GM19468 (cell line): ENCODE measurements at regions not wholly inside any gene's neighbourhood (a gene's known extent, or its start where the extent isn't known, plus 50 kb on each side); places are given as distances from the start of the nearest gene placed in this dataset.

Source experiments
- ATAC-seq: cut with Tn5 transposase; IDR thresholded peaks from one replicate; pipeline ENCODE4 v1.9.1; 2021; ENCODE audit warnings: mild to moderate bottlenecking, moderate library complexity, moderate number of reproducible peaks; ENCODE audit not compliant: unreplicated experiment; ENCODE audit errors: extremely low read depth

- no peak for ATAC-seq
Measured at GRCh38 chr6:14944593-14944992, 301.3 kb upstream of the JARID2 start.

- ATAC-seq: no peak
Measured at GRCh38 chr6:14945461-14946185, 300.2 kb upstream of the JARID2 start.

DNA sequence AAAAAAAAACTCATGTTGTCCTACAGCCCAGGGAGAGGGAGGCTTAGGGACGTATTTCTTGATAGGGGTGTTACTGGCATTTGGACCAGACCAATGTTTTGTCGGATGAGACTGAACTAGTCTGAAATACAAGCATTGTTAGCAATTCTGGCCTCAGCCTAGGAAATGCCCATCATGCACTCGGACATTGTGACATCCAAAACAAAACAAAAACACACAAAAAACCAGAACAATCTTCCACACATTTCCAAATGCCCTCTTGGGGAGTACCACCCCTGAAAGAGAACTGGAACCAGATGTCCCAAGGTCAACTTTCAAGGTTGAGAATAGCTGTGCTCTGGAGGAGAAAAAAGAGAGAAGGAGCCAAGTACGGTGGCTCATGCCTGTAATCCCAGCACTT lies 299.1 kb upstream of the JARID2 start:
- no peak for ATAC-seq

DNA sequence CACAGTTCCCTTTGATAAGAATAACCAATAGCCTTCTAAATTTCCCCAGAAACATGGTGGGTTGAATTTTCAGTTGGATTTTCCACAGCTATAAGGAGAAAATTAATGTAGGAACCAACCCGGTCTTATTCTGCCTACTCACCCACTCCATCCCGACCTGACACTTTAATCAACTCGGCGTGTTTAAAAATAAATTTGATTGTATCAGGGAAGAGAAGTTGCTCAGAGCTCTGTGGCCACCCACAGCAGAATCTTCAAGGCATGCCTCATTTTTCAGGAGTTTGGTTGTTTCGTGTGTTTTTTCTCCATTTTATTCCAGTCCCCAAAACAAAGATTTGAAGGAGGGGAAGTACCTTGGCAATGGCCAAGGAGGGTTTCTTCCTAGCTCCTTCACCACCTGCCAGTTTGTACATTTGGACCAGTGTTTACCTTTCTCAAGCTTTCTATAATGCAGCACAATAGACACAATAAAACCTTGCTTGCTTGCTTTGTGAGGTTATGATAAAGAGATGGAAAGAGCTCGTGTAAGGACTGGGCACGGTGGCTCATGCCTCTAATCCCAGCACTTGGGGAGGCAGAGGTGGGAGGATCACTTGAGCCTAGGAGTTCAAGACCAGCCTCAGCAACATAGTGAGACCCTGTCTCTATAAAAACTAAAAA lies 297.2 kb upstream of the JARID2 start:
- no peak for ATAC-seq

DNA sequence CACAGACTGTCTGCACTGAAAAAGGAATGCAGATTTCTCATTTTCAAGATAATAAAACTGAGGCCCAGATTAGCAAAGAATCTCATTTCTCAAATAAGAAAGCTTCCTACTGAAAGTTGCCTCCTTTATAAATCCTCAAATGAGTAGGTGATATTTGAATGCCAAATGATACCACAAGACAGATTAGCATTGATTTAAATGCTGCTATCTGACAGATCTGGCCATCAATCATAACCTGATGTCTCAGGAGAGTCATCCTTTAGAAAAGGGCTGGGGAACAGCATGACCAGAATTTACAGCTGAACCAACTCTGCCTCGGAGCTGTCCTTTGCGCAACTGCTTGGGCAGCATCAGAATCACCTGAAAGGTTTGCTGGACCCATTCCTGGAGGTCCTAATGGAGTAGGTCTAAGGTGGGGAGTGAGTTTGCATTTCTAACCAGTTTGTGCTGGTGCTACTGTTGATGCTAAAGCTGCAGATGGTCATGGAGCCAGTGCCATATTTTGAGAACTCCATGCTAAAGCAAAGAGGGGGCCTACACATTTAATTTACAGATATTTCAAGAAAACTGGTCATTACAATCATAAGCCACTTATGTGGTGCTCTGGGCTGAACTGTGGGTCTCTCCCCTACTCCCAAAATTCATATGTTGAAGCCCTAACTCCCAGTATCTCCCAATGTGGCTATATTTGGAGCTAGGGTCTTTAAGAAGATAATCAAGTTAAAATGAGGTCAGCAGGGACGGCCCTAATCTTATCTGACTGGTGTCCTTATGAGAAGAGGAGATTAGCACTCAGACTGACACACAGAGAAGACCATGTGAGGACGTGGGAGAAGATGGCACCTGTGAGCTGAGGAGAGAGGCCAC lies 295.5 kb upstream of the JARID2 start:
- ATAC-seq: no peak

- no peak for ATAC-seq
Measured at GRCh38 chr6:14950970-14951276, 294.9 kb upstream of the JARID2 start.

DNA sequence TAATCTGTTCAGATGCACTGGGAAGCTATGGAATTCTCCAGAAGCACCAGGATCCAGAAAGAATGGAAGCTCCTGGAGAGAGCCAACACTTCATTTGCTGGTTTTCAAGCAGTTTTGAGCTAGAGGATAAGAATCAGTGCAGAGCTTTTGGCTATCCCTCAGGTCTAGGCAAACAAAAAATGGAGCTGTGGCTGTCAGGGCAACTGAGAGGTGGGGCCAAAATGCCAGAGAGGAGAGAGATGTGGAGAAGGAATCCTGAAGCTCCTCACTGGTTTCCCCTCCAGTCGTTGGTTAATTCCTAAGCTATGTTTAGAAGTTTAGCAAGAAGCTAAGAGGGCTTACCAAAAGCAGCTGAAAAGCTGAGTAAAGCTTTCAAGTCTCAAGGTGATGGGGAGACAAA lies 294.2 kb upstream of the JARID2 start:
- ATAC-seq: no peak

GRCh38 chr6:14953836-14954235 lies 292.0 kb upstream of the JARID2 start:
- no peak for ATAC-seq

- ATAC-seq: no peak
Measured at GRCh38 chr6:14957355-14958059, 288.4 kb upstream of the JARID2 start.

DNA sequence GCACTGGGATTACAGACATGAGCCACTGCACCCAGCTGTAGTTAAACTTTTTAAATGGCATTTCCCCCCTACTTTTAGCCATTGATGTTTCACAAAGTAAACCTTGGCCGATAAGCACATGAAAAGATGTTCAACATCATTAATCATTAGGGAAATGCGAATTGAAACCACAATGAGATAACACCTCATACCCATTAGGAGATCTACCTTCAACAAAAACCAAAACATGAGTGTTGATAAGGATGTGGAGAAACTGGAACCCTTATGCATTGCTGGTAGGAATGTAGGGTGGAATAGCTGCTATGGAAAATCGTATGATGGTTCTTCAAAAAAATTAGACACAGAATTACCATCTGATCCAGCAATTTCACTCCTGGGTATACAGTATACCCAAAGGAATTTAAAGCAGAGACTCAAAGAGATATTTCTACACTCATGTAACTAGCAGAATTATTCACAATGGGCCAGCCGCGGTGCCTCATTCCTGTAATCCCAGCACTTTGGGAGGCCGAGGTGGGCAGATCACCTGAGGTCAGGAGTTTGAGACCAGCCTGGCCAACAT lies 286.5 kb upstream of the JARID2 start:
- no peak for ATAC-seq

GRCh38 chr6:14964556-14965270 lies 281.2 kb upstream of the JARID2 start:
- no peak for ATAC-seq

DNA sequence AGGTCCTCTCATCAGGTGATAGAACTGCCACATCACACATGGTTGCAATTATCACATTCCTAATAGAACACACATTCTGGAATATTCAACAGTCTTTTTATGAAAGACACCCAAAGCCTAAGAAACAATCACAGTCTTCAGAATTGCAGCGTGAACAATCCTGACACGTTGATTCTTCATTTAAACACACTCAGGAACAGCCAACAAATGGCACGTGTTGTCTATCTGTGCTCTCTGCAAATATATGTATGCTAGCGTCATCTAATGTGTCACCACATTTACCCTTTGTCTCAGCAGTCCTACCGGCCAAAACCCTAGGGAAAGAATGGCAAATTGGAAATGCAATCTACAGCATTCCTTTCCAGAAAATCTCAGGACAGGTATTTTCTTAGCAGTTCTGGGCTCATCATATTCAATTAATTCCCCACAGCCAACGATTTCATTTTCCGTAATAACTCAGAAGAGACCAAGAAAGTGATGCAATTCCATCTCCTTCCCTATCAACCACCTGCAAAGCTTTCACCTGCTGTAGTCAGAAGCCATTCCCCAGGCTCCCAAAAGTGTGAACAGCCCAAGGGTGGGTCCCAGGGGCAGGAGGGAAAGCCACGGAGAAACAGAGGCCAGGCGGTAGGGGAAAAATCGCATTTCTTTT lies 280.3 kb upstream of the JARID2 start:
- ATAC-seq: no peak

DNA sequence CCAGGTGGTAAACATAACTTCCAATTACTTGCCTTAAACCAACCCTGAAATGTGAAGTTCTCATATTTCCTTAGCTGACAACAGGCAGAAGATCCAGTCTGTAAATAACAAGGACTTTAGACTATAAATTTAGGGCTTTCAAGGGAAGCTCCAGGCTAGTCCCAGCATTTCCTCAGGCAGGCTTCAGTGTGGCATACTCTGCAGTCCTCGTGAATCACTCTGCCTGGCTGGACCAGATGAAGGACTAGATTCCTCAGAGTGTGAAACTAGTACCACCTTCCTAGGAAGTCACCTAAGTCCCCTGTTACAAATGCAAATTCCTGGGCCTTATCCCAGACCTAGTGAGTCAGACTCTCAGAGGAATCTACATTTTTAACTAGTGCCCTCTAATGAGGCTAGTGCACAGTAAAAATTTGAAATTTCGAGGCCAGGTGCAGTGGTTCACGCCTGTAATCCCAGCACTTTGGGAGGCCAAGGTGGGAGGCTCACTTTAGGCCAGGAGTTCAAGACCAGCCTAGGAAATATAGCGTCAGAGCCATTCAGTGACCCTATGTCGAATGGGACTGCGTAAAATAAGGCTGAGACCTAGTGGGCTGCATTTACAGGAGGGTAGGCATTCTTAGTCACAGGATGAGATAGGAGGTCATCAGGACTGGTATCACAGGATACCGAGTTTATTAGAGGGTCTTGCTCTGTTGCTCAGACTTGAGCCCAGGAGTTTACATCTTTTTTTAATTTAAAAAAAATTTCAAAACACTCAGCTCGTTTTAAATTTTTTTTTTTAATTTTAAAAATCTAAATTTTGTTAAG lies 279.6 kb upstream of the JARID2 start:
- no peak for ATAC-seq

DNA sequence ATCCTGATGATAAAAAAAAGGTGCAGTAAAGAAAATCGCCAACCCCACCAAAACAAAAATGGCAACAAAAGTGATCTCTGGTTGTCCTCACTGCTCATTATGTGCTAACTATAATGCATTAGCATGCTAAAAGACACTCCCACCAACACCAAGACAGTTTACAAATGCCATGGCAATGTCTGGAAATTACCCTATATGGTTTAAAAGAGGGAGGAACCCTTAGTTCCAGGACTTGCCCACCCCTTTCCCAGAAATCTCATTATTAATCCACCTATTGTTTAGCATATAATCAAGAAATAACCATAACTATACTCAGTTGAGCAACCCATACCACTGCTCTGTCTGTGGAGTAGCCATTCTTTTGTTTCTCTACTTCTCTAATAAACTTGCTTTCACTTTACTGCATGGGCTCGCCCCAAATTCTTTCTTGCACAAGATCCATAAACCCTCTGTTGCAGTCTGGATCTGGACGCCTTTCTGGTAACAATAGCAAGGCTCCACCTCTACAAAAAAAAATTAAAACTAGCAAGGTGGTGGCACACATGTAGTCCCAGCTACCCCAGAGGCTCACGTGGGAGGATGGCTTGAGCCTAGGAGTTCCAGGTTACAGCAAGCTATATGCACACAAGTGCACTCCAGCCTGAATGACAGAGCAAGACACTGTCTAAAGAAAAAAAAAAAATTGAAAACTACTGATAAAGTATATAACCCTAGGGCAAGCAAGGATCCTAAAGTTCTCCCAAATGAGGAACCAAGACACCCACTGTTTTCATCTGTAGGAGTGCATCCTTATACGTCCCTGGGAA lies 278.8 kb upstream of the JARID2 start:
- ATAC-seq: no peak

DNA sequence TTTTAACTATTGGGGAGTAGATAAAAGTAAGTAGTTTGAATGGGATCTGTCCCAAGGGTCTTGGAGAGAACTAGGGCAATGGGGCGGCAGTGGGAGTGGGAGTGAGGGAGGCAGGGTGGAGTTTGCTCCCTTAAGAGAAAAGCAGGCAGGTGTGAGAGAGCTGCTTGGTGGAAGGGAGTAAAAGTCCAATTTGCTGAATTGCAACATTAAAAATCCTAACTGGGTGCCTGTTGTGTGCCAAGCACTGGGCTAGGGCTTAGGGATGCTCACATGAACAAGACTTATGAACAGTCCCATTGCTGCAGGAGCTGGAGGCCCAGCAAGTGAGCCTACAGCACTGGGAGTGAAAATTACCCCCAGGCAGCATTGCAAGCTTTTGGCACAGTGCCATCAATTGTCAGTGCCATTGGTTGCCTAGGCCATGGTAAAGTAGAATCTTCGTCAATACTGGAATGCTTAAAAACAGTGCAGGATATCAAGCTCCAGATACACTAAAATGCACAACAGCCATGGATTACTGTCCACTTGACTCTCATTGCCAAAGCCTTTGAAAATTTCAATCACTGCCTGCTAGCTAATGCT lies 277.7 kb upstream of the JARID2 start:
- ATAC-seq: no peak

DNA sequence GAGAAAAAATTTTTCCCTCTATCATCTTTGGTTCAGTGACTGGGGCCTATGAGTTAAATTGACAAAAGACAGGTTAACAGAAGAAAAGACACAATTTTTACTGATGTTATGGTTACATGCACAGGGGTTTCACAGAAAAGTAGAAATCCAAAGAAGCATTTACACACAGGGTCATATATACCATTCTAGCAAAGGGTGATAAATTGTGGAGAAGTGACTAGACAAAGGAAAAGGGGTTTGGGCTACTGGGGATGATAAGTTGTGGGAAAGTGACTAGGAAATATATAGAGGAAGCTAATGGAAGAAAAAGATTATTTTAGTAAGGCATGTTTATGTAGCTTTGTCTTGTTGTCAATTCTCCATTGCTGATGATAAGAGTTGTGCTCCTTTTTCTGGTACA lies 276.7 kb upstream of the JARID2 start:
- ATAC-seq: no peak

DNA sequence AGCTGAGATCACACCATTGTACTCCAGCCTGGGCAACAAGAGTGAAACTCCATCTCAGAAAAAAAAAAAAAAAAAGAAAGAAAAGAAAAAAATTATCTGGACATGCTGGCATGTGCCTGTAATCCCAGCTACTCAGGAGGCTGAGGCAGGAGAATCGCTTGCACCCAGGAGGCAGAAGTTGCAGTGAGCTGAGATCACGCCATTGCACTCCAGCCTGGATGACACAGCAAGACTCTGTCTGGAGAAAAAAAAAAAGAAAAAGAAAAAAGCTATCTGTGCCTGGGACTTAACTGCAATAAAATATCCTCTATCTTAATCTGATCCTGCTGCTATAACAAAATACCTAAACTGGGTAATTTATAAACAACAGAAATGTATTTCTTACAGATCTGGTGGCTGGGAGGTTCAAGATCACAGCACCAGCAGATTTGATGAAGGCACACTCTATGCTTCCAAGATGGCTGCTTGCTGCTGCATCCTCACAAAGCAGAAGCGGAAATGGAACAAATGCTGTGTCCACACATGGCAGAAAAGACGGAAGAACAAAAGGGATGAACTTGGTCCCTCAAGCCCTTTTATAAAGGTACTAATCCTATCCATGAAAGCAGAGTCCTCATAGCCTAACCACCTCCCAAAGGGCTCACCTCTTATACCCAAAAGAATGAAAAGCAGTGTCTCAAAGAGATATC lies 273.3 kb upstream of the JARID2 start:
- ATAC-seq: no peak
